ENCODE measurements at regions not wholly inside any gene's neighbourhood (a gene's known extent, or its start where the extent isn't known, plus 50 kb on each side); places are given as distances from the start of the nearest gene placed in this dataset.

DNA sequence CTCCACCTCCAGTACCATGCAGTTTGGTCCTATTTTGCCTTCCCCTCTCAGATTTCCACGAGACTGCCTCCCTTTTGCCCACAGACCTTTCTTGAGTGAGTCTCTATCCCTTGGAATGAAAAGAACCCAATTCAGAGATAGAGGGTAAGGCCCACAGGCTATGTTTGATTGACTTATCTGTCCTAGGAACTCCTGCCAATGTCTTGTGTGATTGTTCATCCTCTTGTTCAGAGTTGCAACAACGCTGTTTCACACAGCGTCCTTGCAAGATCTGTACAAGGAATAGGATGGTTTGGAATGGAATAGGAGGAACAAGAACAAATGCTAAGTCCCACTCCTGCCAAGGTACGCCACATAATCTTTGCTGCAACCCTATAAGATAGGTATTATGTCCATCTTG, 142.2 kb upstream of the ABCA1 start:
- H3K4me1 Mint-ChIP-seq, result no peaks in the 10 kb centered on the region
- 0 out of 3 replicates have a peak, but pooled peaks cover 3% of the 10 kb centered on the region for H3K9me3 Mint-ChIP-seq
- no peaks in the 10 kb centered on the region for H3K79me2 ChIP-seq (replicated peaks; ENCODE audit: insufficient read depth)
- DNase-seq (ENCODE audit: low spot score) (no peak), ATAC-seq (no peak)
- no peaks in the 10 kb centered on the region for H3K27me3 ChIP-seq (ENCODE audit: insufficient read depth)
- H3K27ac ChIP-seq (ENCODE audit: low read depth), result no peak overlapping the region
- H2AFZ ChIP-seq, result no peak overlapping the region
- no peaks in the 10 kb centered on the region for H4K20me1 ChIP-seq (replicated peaks; ENCODE audit: insufficient read depth)
- H3F3A ChIP-seq (replicated peaks; ENCODE audit: low read depth), result no peaks in the 10 kb centered on the region
- TF ChIP-seq, protein P1, sequence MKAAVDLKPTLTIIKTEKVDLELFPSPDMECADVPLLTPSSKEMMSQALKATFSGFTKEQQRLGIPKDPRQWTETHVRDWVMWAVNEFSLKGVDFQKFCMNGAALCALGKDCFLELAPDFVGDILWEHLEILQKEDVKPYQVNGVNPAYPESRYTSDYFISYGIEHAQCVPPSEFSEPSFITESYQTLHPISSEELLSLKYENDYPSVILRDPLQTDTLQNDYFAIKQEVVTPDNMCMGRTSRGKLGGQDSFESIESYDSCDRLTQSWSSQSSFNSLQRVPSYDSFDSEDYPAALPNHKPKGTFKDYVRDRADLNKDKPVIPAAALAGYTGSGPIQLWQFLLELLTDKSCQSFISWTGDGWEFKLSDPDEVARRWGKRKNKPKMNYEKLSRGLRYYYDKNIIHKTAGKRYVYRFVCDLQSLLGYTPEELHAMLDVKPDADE (IDR thresholded peaks at IDR 0.05), result no peak
- no peak for TF ChIP-seq ZNF114 (CRISPR knock-in tag; IDR thresholded peaks at IDR 0.05)
- TF ChIP-seq ZNF462 (CRISPR knock-in tag; IDR thresholded peaks at IDR 0.05), result no peak
- TF ChIP-seq, protein P2, sequence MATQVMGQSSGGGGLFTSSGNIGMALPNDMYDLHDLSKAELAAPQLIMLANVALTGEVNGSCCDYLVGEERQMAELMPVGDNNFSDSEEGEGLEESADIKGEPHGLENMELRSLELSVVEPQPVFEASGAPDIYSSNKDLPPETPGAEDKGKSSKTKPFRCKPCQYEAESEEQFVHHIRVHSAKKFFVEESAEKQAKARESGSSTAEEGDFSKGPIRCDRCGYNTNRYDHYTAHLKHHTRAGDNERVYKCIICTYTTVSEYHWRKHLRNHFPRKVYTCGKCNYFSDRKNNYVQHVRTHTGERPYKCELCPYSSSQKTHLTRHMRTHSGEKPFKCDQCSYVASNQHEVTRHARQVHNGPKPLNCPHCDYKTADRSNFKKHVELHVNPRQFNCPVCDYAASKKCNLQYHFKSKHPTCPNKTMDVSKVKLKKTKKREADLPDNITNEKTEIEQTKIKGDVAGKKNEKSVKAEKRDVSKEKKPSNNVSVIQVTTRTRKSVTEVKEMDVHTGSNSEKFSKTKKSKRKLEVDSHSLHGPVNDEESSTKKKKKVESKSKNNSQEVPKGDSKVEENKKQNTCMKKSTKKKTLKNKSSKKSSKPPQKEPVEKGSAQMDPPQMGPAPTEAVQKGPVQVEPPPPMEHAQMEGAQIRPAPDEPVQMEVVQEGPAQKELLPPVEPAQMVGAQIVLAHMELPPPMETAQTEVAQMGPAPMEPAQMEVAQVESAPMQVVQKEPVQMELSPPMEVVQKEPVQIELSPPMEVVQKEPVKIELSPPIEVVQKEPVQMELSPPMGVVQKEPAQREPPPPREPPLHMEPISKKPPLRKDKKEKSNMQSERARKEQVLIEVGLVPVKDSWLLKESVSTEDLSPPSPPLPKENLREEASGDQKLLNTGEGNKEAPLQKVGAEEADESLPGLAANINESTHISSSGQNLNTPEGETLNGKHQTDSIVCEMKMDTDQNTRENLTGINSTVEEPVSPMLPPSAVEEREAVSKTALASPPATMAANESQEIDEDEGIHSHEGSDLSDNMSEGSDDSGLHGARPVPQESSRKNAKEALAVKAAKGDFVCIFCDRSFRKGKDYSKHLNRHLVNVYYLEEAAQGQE (IDR thresholded peaks at IDR 0.05; ENCODE audit: unreplicated experiment), result no peak
- no peak for TF ChIP-seq STAT1 (IDR thresholded peaks at IDR 0.05; ENCODE audit: unreplicated experiment)
- TF ChIP-seq POLR2AphosphoS5 (IDR thresholded peaks at IDR 0.05; ENCODE audit: low read depth), result no peak
- TF ChIP-seq, protein P3, sequence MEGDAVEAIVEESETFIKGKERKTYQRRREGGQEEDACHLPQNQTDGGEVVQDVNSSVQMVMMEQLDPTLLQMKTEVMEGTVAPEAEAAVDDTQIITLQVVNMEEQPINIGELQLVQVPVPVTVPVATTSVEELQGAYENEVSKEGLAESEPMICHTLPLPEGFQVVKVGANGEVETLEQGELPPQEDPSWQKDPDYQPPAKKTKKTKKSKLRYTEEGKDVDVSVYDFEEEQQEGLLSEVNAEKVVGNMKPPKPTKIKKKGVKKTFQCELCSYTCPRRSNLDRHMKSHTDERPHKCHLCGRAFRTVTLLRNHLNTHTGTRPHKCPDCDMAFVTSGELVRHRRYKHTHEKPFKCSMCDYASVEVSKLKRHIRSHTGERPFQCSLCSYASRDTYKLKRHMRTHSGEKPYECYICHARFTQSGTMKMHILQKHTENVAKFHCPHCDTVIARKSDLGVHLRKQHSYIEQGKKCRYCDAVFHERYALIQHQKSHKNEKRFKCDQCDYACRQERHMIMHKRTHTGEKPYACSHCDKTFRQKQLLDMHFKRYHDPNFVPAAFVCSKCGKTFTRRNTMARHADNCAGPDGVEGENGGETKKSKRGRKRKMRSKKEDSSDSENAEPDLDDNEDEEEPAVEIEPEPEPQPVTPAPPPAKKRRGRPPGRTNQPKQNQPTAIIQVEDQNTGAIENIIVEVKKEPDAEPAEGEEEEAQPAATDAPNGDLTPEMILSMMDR (conservative IDR thresholded peaks at IDR 0.05; ENCODE audit: low read depth in 2 of 2), result no peak
- no peak for TF ChIP-seq EZH2phosphoT487 (IDR thresholded peaks at IDR 0.05; ENCODE audit: unreplicated experiment)
- TF ChIP-seq EZH2 (IDR thresholded peaks at IDR 0.05; ENCODE audit: low read depth, unreplicated experiment), result no peak
- TF ChIP-seq ZNF331 (CRISPR knock-in tag; IDR thresholded peaks at IDR 0.05; ENCODE audit: low read depth), result no peak
- no peak for TF ChIP-seq NANOG (IDR thresholded peaks at IDR 0.05; ENCODE audit: borderline replicate concordance)
- TF ChIP-seq JUNB (IDR thresholded peaks at IDR 0.05; ENCODE audit: unreplicated experiment), result no peak
- TF ChIP-seq CREB1 (CRISPR knock-in tag; IDR thresholded peaks at IDR 0.05; ENCODE audit: low read depth), result no peak
- no peaks in the 10 kb centered on the region for H3K36me3 Mint-ChIP-seq (ENCODE audit: low read depth)
- H3K36me3 ChIP-seq (ENCODE audit: insufficient read depth), result no peaks in the 10 kb centered on the region
- H3K4me3 ChIP-seq, result no peak overlapping the region
- H3K4me1 ChIP-seq (ENCODE audit: insufficient read depth), result no peaks in the 10 kb centered on the region
- H3K27ac Mint-ChIP-seq, result no peak overlapping the region
- H3K4me2 ChIP-seq, result no peak overlapping the region
- H3K9me2 ChIP-seq (ENCODE audit: insufficient read depth), result no peaks in the 10 kb centered on the region
- peaks cover 6% of the 10 kb centered on the region for H3K27me3 Mint-ChIP-seq (ENCODE audit: insufficient read depth, low read depth, poor library complexity)
- H3K4me3 Mint-ChIP-seq, result no peak overlapping the region
